Neural crest cell (in vitro differentiated cells): ENCODE measurements at regions not wholly inside any gene's neighbourhood (a gene's known extent, or its start where the extent isn't known, plus 50 kb on each side); places are given as distances from the start of the nearest gene placed in this dataset.

Experiments
- DNase-seq: peaks from one replicate; pipeline ENCODE4 v3.0.0; 2021; ENCODE audit warnings: low read depth, mixed read lengths, low spot score
- H3K27ac Mint-ChIP-seq: one replicate; pipeline ENCODE4 v1.8.0; 2021; ENCODE audit warnings: mild to moderate bottlenecking, mixed read lengths; ENCODE audit not compliant: unreplicated experiment
- H3K27me3 Mint-ChIP-seq: 2 replicates; pipeline ENCODE4 v1.8.0; 2021; ENCODE audit warnings: low read depth, mild to moderate bottlenecking, mixed read lengths
- H3K36me3 Mint-ChIP-seq: 2 replicates; pipeline ENCODE4 v1.8.0; 2021; ENCODE audit warnings: low read depth, mild to moderate bottlenecking, mixed read lengths
- H3K4me1 Mint-ChIP-seq: 2 replicates; pipeline ENCODE4 v1.8.0; 2021; ENCODE audit warnings: mixed read lengths
- H3K4me3 Mint-ChIP-seq: one replicate; pipeline ENCODE4 v1.8.0; 2021; ENCODE audit warnings: mild to moderate bottlenecking, mixed read lengths
- H3K9me3 Mint-ChIP-seq: 2 replicates; pipeline ENCODE4 v1.8.0; 2021; ENCODE audit warnings: mixed read lengths
- CTCF ChIP-seq: fragments of 200-600 bp; sonication (generic); conservative IDR thresholded peaks from 2 replicates; pipeline ENCODE4 v1.5.0; 2021; ENCODE audit warnings: antibody characterized with exemption, mild to moderate bottlenecking

GRCh38 chr12:105610459-105610858 is 280.0 kb downstream of the C12orf75 start:
- no peak overlapping the region for H3K27ac Mint-ChIP-seq
- no peaks in the 10 kb centered on the region for H3K27me3 Mint-ChIP-seq
- no peak overlapping the region for H3K4me3 Mint-ChIP-seq

GRCh38 chr12:105611340-105611739 is 280.8 kb downstream of the C12orf75 start:
- Mint-ChIP-seq H3K27ac (no peak overlapping the region), H3K9me3 (peaks cover 10% of the 10 kb centered on the region), H3K36me3 (no peaks in the 10 kb centered on the region), H3K27me3 (no peaks in the 10 kb centered on the region), H3K4me3 (no peak overlapping the region), H3K4me1 (peaks cover 7% of the 10 kb centered on the region)
- no peak for TF ChIP-seq CTCF
- no peak for DNase-seq

More at GRCh38 chr12:105610459-105610858, 280.0 kb downstream of the C12orf75 start:
- Mint-ChIP-seq H3K9me3 (peaks cover 10% of the 10 kb centered on the region), H3K4me1 (peaks cover 5% of the 10 kb centered on the region), H3K36me3 (no peaks in the 10 kb centered on the region)
- TF ChIP-seq CTCF = no peak
- DNase-seq = no peak

GRCh38 chr12:105613269-105613668 is 282.8 kb downstream of the C12orf75 start:
- H3K27me3 Mint-ChIP-seq = no peaks in the 10 kb centered on the region
- H3K9me3 Mint-ChIP-seq = peaks cover 3% of the 10 kb centered on the region
- H3K36me3 Mint-ChIP-seq = no peaks in the 10 kb centered on the region
- DNase-seq = no peak
- H3K4me1 Mint-ChIP-seq = peaks cover 22% of the 10 kb centered on the region
- no peak overlapping the region for H3K4me3 Mint-ChIP-seq
- no peak for TF ChIP-seq CTCF
- no peak overlapping the region for H3K27ac Mint-ChIP-seq

GRCh38 chr12:105613887-105614286 is 283.4 kb downstream of the C12orf75 start:
- no peak for TF ChIP-seq CTCF
- Mint-ChIP-seq H3K9me3 (peaks cover 2% of the 10 kb centered on the region), H3K27me3 (no peaks in the 10 kb centered on the region), H3K27ac (no peak overlapping the region), H3K4me1 (peaks cover 22% of the 10 kb centered on the region), H3K36me3 (no peaks in the 10 kb centered on the region), H3K4me3 (no peak overlapping the region)
- DNase-seq = no peak

- TF ChIP-seq CTCF = no peak
- H3K27me3 Mint-ChIP-seq = no peaks in the 10 kb centered on the region
- H3K36me3 Mint-ChIP-seq = no peaks in the 10 kb centered on the region
- no peak for DNase-seq
- no peak overlapping the region for H3K4me3 Mint-ChIP-seq
- H3K9me3 Mint-ChIP-seq = peaks cover 3% of the 10 kb centered on the region
- no peak overlapping the region for H3K27ac Mint-ChIP-seq
- peaks cover 22% of the 10 kb centered on the region for H3K4me1 Mint-ChIP-seq
Measured at GRCh38 chr12:105616971-105617540, 286.6 kb downstream of the C12orf75 start.
